Left lung (tissue), 4 donors: ENCODE measurements at regions not wholly inside any gene's neighbourhood (a gene's known extent, or its start where the extent isn't known, plus 50 kb on each side); places are given as distances from the start of the nearest gene placed in this dataset.
"Not testable (repeated sequence)": the region's sequence is repeated elsewhere in the genome, so short reads cannot be mapped to it uniquely, and the experiment has no call there.

Experiments
- ATAC-seq: fragments of 200-7000 bp; cut with Tn5 transposase; one replicate; pipeline ENCODE4 v1.9.1; 2020; ENCODE audit warnings: moderate library complexity
- DNase-seq, 4 donors: peaks; one replicate each; pipeline ENCODE4 v3.0.0-alpha.2; 2013 to 2020
- H3K27ac ChIP-seq, 2 donors: fragments of 200-600 bp; sonication (generic) in 1 of 2; one replicate each; pipeline versions ENCODE4 v1.5.0 to v1.8.0; 2020 to 2021
- H3K27me3 ChIP-seq, 2 donors: fragments of 200-600 bp; sonication (generic) in 1 of 2; one replicate each; pipeline versions ENCODE4 v1.5.0 to v1.8.0; 2020 to 2021
- H3K36me3 ChIP-seq, 2 donors: fragments of 200-600 bp; sonication (generic) in 1 of 2; one replicate each; pipeline versions ENCODE4 v1.5.0 to v1.8.0; 2020 to 2021
- H3K4me1 ChIP-seq, 2 donors: fragments of 200-600 bp; one replicate each; pipeline ENCODE4 v1.8.0; 2021
- H3K4me3 ChIP-seq, 2 donors: fragments of 200-600 bp; sonication (generic) in 1 of 2; one replicate each; pipeline versions ENCODE4 v1.5.0 to v1.8.0; 2020 to 2021; ENCODE audit warnings: mild to moderate bottlenecking in 1 of 2
- H3K9me3 ChIP-seq, 2 donors: fragments of 200-600 bp; sonication (generic) in 1 of 2; one replicate each; pipeline versions ENCODE4 v1.5.0 to v1.8.0; 2020 to 2021
- intact Hi-C, 2 donors: fragments of 100-400 bp; cut with DNase I; formaldehyde crosslinking; loops; one replicate each; pipeline versions ENCODE4 v1.11.2 to v1.14.2; 2022
- TF ChIP-seq, protein P1 (sequence below), 2 donors: fragments of 200-600 bp; sonication (generic) in 1 of 2; IDR thresholded peaks; one replicate each; pipeline versions ENCODE4 v1.5.0 to v1.8.0; 2021; ENCODE audit warnings: antibody characterized with exemption in 2 of 2
- donor health status: DM: no; HTN: yes; CAD: no.
- donor health status: DM: no; HTN: no; CAD: no.

DNA sequence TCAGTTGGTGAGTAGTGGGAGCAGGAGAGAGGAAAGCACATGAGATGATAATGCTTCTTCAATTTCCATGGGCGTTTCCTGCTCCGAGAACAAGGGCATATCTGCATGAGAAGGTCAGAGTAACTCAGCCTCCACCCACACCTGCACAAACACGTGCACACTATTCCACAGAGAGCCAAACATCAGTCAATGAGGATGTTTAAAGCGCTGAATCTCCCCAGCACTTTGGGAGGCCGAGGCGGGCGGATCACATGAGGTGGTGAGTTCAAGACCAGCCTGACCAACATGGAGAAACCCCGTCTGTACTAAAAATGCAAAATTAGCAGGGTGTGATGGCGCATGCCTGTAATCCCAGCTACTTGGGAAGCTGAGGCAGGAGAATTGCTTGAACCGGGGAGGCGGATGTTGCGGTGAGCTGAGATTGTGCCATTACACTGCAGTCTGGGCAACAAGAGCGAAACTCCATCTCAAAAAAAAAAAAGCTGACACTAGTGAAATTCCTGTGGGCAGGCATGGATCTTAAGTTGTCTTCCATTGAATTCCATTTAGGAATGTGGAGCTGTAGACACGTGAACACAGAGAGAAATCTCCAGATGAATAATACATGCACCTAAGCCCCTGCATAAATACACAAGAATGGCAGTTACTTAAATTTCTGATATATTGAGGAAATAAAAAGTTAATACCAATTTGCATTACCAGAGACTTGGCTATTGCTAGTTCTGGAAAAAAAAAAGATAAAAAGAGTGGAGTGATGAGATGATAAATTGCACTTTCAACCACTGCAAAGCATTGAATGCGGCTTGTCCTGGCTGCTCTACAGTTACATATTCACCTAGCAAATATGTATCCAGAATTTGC, 1097.4 kb upstream of the TMEM132C start:
- Histone ChIP-seq H3K4me1 (no peaks in the 10 kb centered on the region), H3K9me3 (no peaks in the 10 kb centered on the region), H3K27me3 (peaks cover 0 to 21% of the 10 kb centered on the region in 2 donors), H3K36me3 (no peaks in the 10 kb centered on the region), H3K27ac (no peak overlapping the region), H3K4me3 (no peak overlapping the region)
- no peak for DNase-seq
- TF ChIP-seq, protein P1, sequence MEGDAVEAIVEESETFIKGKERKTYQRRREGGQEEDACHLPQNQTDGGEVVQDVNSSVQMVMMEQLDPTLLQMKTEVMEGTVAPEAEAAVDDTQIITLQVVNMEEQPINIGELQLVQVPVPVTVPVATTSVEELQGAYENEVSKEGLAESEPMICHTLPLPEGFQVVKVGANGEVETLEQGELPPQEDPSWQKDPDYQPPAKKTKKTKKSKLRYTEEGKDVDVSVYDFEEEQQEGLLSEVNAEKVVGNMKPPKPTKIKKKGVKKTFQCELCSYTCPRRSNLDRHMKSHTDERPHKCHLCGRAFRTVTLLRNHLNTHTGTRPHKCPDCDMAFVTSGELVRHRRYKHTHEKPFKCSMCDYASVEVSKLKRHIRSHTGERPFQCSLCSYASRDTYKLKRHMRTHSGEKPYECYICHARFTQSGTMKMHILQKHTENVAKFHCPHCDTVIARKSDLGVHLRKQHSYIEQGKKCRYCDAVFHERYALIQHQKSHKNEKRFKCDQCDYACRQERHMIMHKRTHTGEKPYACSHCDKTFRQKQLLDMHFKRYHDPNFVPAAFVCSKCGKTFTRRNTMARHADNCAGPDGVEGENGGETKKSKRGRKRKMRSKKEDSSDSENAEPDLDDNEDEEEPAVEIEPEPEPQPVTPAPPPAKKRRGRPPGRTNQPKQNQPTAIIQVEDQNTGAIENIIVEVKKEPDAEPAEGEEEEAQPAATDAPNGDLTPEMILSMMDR (IDR thresholded peaks at IDR 0.05): no peak
- intact Hi-C loops: no loop called here
- no peak for ATAC-seq

DNA sequence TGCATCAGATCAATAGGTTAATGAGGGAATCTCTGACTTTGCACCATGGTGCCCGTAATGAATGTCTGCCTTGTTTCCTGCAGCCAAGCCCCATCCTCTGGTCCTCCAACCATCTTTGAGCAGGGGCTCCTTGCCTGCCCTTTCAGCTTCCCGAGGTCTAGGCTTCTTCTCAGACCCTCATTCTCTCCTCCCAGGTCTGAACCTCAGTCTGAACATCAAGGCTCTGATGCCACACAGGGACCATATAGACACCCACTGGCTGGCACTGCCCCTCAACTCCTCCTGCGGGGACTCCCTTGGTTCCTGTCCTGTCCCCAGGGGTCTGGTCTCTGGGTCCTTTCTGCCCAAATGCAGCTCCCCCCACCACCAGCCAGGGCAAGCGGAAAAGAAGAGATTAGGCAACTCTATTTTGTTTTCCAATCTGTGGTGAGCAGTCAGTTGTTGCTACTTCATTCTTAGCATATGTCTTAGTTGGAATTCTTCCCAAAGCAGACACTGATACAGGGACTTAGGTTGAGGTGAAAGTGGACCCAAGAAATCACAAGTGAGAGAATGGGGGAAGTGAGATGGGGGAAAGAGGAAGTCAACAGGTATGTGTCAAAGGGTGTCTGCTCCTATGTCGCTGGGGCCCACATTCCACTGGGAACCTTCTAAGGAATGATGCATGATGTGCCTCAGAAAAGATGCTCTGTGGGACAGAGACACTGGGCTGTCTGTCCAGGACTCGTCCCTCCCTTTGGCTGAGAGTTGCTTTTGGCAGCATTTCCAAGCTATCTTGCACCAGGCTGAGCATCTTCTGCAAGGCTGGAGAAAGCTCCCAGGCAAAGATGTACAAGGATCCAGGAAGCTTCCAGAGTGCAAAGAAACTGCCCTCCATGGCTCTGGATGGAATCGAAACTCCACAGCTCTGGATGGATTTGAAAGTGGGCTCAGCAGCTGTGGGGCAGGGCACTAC, 1096.5 kb upstream of the TMEM132C start:
- intact Hi-C loops: no loop called here
- ATAC-seq (no peak), DNase-seq (no peak)
- Histone ChIP-seq H3K27me3 (peaks cover 0 to 17% of the 10 kb centered on the region in 2 donors), H3K9me3 (peaks cover 0 to 2% of the 10 kb centered on the region in 2 donors), H3K36me3 (no peaks in the 10 kb centered on the region), H3K4me1 (no peaks in the 10 kb centered on the region), H3K27ac (no peak overlapping the region), H3K4me3 (no peak overlapping the region)
- TF ChIP-seq, protein P1 (IDR thresholded peaks at IDR 0.05): no peak

DNA sequence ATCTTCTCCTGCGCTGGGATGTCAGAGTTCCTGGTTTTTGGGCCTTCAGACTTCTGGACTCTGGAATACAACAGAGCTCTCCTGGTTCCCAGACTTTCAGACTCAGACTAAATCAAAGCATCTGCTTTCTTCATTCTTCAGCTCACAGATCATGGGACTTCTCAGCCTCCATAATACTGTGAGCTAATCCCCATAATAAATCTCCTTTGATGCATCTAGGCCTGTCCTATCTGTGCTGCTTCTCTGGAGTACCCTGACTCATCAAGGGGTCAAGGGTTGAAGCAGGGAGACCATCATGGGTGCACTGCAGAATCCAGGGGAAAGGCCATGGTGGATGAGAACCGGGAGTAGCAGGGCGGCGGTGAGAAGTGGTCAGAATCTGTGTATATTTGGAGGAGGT, 1094.1 kb upstream of the TMEM132C start:
- intact Hi-C loops: no loop called here
- Histone ChIP-seq H3K27ac (no peak overlapping the region), H3K4me1 (no peaks in the 10 kb centered on the region), H3K36me3 (no peaks in the 10 kb centered on the region), H3K4me3 (no peak overlapping the region), H3K27me3 (no peaks in the 10 kb centered on the region), H3K9me3 (peaks cover 0 to 21% of the 10 kb centered on the region in 2 donors)
- ATAC-seq (no peak), DNase-seq (no peak)
- TF ChIP-seq, protein P1 (IDR thresholded peaks at IDR 0.05): no peak

DNA sequence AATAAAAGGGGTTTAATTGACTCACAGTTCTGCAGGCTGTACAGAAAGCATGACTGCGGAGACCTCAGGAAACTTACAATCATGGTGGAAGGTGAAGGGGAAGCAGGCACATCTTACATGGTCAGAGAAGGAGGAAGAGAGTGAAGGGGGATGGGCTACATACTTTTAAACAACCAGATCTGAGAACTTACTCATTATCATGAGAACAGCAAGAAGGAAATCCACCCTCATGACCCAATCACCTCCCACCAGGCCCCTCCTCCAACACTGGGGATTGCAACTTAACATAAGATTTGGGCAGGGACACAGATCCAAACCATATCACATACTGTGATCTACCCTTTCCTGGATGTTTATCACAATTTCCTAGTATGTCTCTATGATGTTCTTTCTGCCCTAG, 1093.0 kb upstream of the TMEM132C start:
- intact Hi-C loops, H3K4me3 ChIP-seq, H3K27me3 ChIP-seq, H3K27ac ChIP-seq, H3K36me3 ChIP-seq, H3K4me1 ChIP-seq, ATAC-seq, DNase-seq: not testable (repeated sequence)
- H3K9me3 ChIP-seq: peaks cover 0 to 26% of the 10 kb centered on the region in 2 donors

DNA sequence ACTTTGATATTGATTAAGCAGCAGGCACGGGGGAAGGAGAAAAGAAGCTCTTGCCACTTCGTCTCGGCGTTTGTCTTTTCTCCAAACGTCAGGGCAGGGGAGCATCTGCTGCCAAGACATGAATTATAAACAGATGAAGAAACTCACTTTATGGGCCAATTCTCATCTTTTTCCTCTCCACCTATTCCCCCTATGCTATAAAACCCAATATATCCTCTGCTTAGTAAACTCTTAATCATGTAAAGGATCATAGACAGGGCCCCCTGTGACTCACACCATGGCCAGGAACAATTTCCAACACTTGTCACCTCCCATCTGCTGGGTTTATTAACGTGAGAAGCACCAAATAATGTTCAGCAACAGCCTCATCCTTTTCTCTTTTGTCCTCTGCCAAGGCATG, 1092.1 kb upstream of the TMEM132C start:
- Histone ChIP-seq H3K27me3 (no peaks in the 10 kb centered on the region), H3K4me1 (no peaks in the 10 kb centered on the region), H3K36me3 (no peaks in the 10 kb centered on the region), H3K4me3 (no peak overlapping the region), H3K9me3 (peaks cover 0 to 26% of the 10 kb centered on the region in 2 donors), H3K27ac (no peak overlapping the region)
- ATAC-seq: no peak
- TF ChIP-seq, protein P1 (IDR thresholded peaks at IDR 0.05): no peak
- intact Hi-C loops: no loop called here
- DNase-seq: no peak
